Kidney epithelial cell (primary cell): ENCODE measurements at regions not wholly inside any gene's neighbourhood (a gene's known extent, or its start where the extent isn't known, plus 50 kb on each side); places are given as distances from the start of the nearest gene placed in this dataset.

Experiments used
- DNase-seq: peaks from one replicate; pipeline ENCODE4 v3.0.0-alpha.2; 2010; ENCODE audit warnings: low read depth
- H3K27me3 ChIP-seq: 2 replicates; pipeline ENCODE4 v1.6.0; 2011; ENCODE audit warnings: low read length; ENCODE audit not compliant: control insufficient read depth, insufficient read depth
- H3K36me3 ChIP-seq: 2 replicates; pipeline ENCODE4 v1.5.1; 2011; ENCODE audit warnings: low read length; ENCODE audit not compliant: control insufficient read depth, insufficient read depth
- H3K4me3 ChIP-seq: 2 replicates; pipeline ENCODE4 v1.5.1; 2011; ENCODE audit warnings: low read depth, mild to moderate bottlenecking, control low read depth, low read length
- CTCF ChIP-seq: IDR thresholded peaks from 2 replicates; pipeline ENCODE4 v1.5.1; 2011; ENCODE audit warnings: mild to moderate bottlenecking, moderate library complexity, low read length, control low read depth, inconsistent platforms; ENCODE audit not compliant: insufficient read depth, poor library complexity, severe bottlenecking

GRCh38 chr3:168342946-168343850 lies 247.5 kb upstream of the GOLIM4 start:
- H3K27me3 ChIP-seq: no peaks in the 10 kb centered on the region
- no peaks in the 10 kb centered on the region for H3K36me3 ChIP-seq
- H3K4me3 ChIP-seq: no peak overlapping the region
- no peak for DNase-seq
- TF ChIP-seq CTCF: no peak

GRCh38 chr3:168341956-168342936 lies 246.5 kb upstream of the GOLIM4 start:
- Histone ChIP-seq H3K4me3 (no peak overlapping the region), H3K36me3 (no peaks in the 10 kb centered on the region), H3K27me3 (no peaks in the 10 kb centered on the region)
- DNase-seq: no peak
- no peak for TF ChIP-seq CTCF

GRCh38 chr3:168341192-168341815 lies 245.6 kb upstream of the GOLIM4 start:
- no peak for TF ChIP-seq CTCF
- Histone ChIP-seq H3K27me3 (no peaks in the 10 kb centered on the region), H3K36me3 (no peaks in the 10 kb centered on the region), H3K4me3 (no peak overlapping the region)
- DNase-seq: peak; percentile 18

- no peaks in the 10 kb centered on the region for H3K36me3 ChIP-seq
- TF ChIP-seq CTCF: no peak
- no peak overlapping the region for H3K4me3 ChIP-seq
- DNase-seq: no peak
- no peaks in the 10 kb centered on the region for H3K27me3 ChIP-seq
These were observed 242.4 kb upstream of the GOLIM4 start for GRCh38 chr3:168338161-168338560.

GRCh38 chr3:168336276-168336675 lies 240.6 kb upstream of the GOLIM4 start:
- TF ChIP-seq CTCF: no peak
- H3K4me3 ChIP-seq: no peak overlapping the region
- no peaks in the 10 kb centered on the region for H3K27me3 ChIP-seq
- no peaks in the 10 kb centered on the region for H3K36me3 ChIP-seq
- no peak for DNase-seq
